HepG2 (cell line): ENCODE measurements at regions not wholly inside any gene's neighbourhood (a gene's known extent, or its start where the extent isn't known, plus 50 kb on each side); places are given as distances from the start of the nearest gene placed in this dataset.

Experiments
- ATF2 ChIP-seq: sonication (generic); formaldehyde crosslinking; IDR thresholded peaks from 2 replicates; pipeline ENCODE4 v1.4.0; 2020; ENCODE audit warnings: missing genetic modification reagents
- ATF7 ChIP-seq, 2 experiments: fragments of 450-650 bp in 1 of 2; sonication (generic) in 1 of 2; formaldehyde crosslinking in 1 of 2; IDR thresholded peaks; 2 replicates each; pipeline versions ENCODE4 v1.4.0 to v1.6.1; 2016 to 2020; ENCODE audit warnings: antibody characterized with exemption in 1 of 2, mild to moderate bottlenecking in 1 of 2, missing genetic modification reagents in 1 of 2
- CEBPB ChIP-seq: IDR thresholded peaks from 2 replicates; pipeline ENCODE4 v1.6.1; 2011; ENCODE audit warnings: low read depth, low read length, improper control_type of control experiment, borderline replicate concordance
- CEBPG ChIP-seq: IDR thresholded peaks from 2 replicates; pipeline ENCODE4 v1.6.1; 2016
- DR1 ChIP-seq: sonication (generic); formaldehyde crosslinking; IDR thresholded peaks from 2 replicates; pipeline ENCODE4 v1.8.0; 2021; ENCODE audit warnings: mild to moderate bottlenecking, missing genetic modification reagents, inconsistent platforms
- FOSL2 ChIP-seq: sonication (generic); formaldehyde crosslinking; IDR thresholded peaks from 2 replicates; pipeline ENCODE4 v1.4.0; 2020; ENCODE audit warnings: missing genetic modification reagents
- FOXA3 ChIP-seq: IDR thresholded peaks from 2 replicates; pipeline ENCODE4 v1.6.1; 2016; ENCODE audit warnings: missing genetic modification reagents, missing compliant biosample characterization
- HNF4A ChIP-seq: sonication (generic); formaldehyde crosslinking; IDR thresholded peaks from 2 replicates; pipeline ENCODE4 v1.4.0; 2020; ENCODE audit warnings: missing genetic modification reagents
- HOXA3 ChIP-seq: sonication (generic); formaldehyde crosslinking; IDR thresholded peaks from 2 replicates; pipeline ENCODE4 v1.5.0; 2020; ENCODE audit warnings: missing genetic modification reagents
- KDM1A ChIP-seq: IDR thresholded peaks from 2 replicates; pipeline ENCODE4 v1.6.1; 2016; ENCODE audit warnings: missing compliant biosample characterization
- RARA ChIP-seq: IDR thresholded peaks from 2 replicates; pipeline ENCODE4 v1.6.1; 2016; ENCODE audit warnings: missing genetic modification reagents, missing compliant biosample characterization
- SOX13 ChIP-seq, 3 experiments: fragments of 450-650 bp in 1 of 3; sonication (generic) in 1 of 3; formaldehyde crosslinking in 1 of 3; IDR thresholded peaks in 2 of 3; conservative IDR thresholded peaks in 1 of 3; 2 replicates each; pipeline versions ENCODE4 v1.5.0 to v1.6.1; 2016 to 2020; ENCODE audit warnings: antibody characterized with exemption in 1 of 3, mild to moderate bottlenecking in 1 of 3, missing compliant biosample characterization in 1 of 3, missing genetic modification reagents in 1 of 3, moderate library complexity in 1 of 3
- SOX6 ChIP-seq, 2 experiments: fragments of 450-650 bp in 1 of 2; sonication (generic) in 1 of 2; formaldehyde crosslinking in 1 of 2; IDR thresholded peaks; 2 replicates each; pipeline versions ENCODE4 v1.4.0 to v1.6.1; 2017 to 2020; ENCODE audit warnings: antibody characterized with exemption in 1 of 2, mild to moderate bottlenecking in 1 of 2, missing genetic modification reagents in 1 of 2
- SP1 ChIP-seq, 2 experiments: fragments of 450-650 bp in 1 of 2; sonication (generic) in 1 of 2; formaldehyde crosslinking in 1 of 2; IDR thresholded peaks; 2 replicates each; pipeline versions ENCODE4 v1.4.0 to v1.6.1; 2016 to 2020; ENCODE audit warnings: missing genetic modification reagents in 1 of 2
- ZBTB21 ChIP-seq: sonication (generic); formaldehyde crosslinking; IDR thresholded peaks from 2 replicates; pipeline ENCODE4 v1.4.0; 2020; ENCODE audit warnings: missing genetic modification reagents
- ZNF644 ChIP-seq: IDR thresholded peaks from 2 replicates; pipeline ENCODE4 v1.6.1; 2016; ENCODE audit warnings: low read depth
- TF ChIP-seq, protein P1 (sequence below): sonication (generic); formaldehyde crosslinking; IDR thresholded peaks from 2 replicates; pipeline ENCODE4 v1.4.0; 2020; ENCODE audit warnings: missing genetic modification reagents
- TF ChIP-seq, protein P2 (sequence below), 2 experiments: fragments of 450-650 bp in 1 of 2; sonication (generic) in 1 of 2; formaldehyde crosslinking; IDR thresholded peaks; 2 replicates each; pipeline versions ENCODE4 v1.5.0 to v1.8.0; 2020 to 2022; ENCODE audit warnings: mild to moderate bottlenecking in 1 of 2, missing genetic modification reagents in 1 of 2

DNA sequence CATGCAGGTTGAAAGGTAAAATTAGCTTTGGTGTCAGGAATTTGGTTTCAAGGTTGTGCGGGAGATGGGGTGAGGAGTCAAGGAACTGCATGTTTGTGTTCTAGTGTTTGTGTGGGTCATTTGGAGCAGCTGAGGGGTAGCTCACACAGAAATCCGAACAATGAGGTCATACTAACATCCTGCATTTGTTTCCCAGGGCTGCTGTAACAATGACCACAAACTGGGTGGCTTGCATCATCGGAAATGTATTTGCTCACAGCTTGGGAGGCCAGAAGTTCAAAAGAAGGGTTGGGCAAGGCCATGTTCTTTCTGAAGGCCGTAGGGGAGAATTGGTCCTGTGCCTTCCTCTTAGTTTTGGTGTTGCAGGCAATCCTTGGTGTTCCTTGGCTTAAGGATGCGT lies 287.4 kb downstream of the HAPSTR1 start (continued):
- TF ChIP-seq CEBPB = peak; percentile 85
- TF ChIP-seq, protein P1, sequence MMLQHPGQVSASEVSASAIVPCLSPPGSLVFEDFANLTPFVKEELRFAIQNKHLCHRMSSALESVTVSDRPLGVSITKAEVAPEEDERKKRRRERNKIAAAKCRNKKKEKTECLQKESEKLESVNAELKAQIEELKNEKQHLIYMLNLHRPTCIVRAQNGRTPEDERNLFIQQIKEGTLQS (CRISPR knock-in tag) = peak; percentile 78; the same call in 1 of the 2 replicates
- TF ChIP-seq CEBPG (CRISPR knock-in tag) = peak; percentile 53
- no peak for TF ChIP-seq SOX13 (IDR thresholded peaks at IDR 0.05)
- TF ChIP-seq SOX13 (CRISPR knock-in tag; conservative IDR thresholded peaks at IDR 0.05 in 1 of 2, IDR thresholded peaks at IDR 0.05 in 1 of 2) = peak in 1 of 2 experiments; percentile 72; a peak in 2 of 4 replicates
- TF ChIP-seq DR1 (CRISPR knock-in tag) = no peak
- peak; percentile 42; the same call in 1 of the 2 replicates for TF ChIP-seq HOXA3 (CRISPR knock-in tag)
- TF ChIP-seq RARA (CRISPR knock-in tag) = peak; percentile 60; the same call in 1 of the 2 replicates
- peak; percentile 98 for TF ChIP-seq ZBTB21 (CRISPR knock-in tag)
- peak; percentile 79 for TF ChIP-seq ATF7 (IDR thresholded peaks at IDR 0.05)
- peak; percentile 57; the same call in 1 of the 2 replicates for TF ChIP-seq ATF7 (CRISPR knock-in tag; IDR thresholded peaks at IDR 0.05)
- peak; percentile 64 for TF ChIP-seq FOSL2 (CRISPR knock-in tag)
- no peak for TF ChIP-seq KDM1A (CRISPR knock-in tag)
- 0 out of 2 replicates have a peak, but pooled peaks have one; percentile 4 for TF ChIP-seq HNF4A (CRISPR knock-in tag)
- TF ChIP-seq, protein P2, sequence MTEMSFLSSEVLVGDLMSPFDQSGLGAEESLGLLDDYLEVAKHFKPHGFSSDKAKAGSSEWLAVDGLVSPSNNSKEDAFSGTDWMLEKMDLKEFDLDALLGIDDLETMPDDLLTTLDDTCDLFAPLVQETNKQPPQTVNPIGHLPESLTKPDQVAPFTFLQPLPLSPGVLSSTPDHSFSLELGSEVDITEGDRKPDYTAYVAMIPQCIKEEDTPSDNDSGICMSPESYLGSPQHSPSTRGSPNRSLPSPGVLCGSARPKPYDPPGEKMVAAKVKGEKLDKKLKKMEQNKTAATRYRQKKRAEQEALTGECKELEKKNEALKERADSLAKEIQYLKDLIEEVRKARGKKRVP (CRISPR knock-in tag; IDR thresholded peaks at IDR 0.05) = peak in 1 of 2 experiments; percentile 83; a peak in 2 of 4 replicates
- TF ChIP-seq SOX6 (IDR thresholded peaks at IDR 0.05) = no peak
- peak; percentile 91 for TF ChIP-seq SOX6 (CRISPR knock-in tag; IDR thresholded peaks at IDR 0.05)
- TF ChIP-seq ZNF644 (CRISPR knock-in tag) = peak; percentile 70; the same call in 1 of the 2 replicates
- 0 out of 2 replicates have a peak, but pooled peaks have one; percentile 45 for TF ChIP-seq ATF2 (CRISPR knock-in tag)
- peak; percentile 33; the same call in 1 of the 2 replicates for TF ChIP-seq FOXA3 (CRISPR knock-in tag)
- no peak for TF ChIP-seq SP1 (IDR thresholded peaks at IDR 0.05)
- no peak for TF ChIP-seq SP1 (CRISPR knock-in tag; IDR thresholded peaks at IDR 0.05)
